Osteocyte (in vitro differentiated cells): ENCODE measurements at regions not wholly inside any gene's neighbourhood (a gene's known extent, or its start where the extent isn't known, plus 50 kb on each side); places are given as distances from the start of the nearest gene placed in this dataset.
"Not testable (repeated sequence)": the region's sequence is repeated elsewhere in the genome, so short reads cannot be mapped to it uniquely, and the experiment has no call there.

Source experiments
- DNase-seq: peaks from one replicate; pipeline ENCODE4 v3.0.0; 2021; ENCODE audit warnings: mixed read lengths; ENCODE audit not compliant: unreplicated experiment; ENCODE audit errors: extremely low spot score
- H3K27ac Mint-ChIP-seq: one replicate; pipeline ENCODE4 v1.8.0; 2021; ENCODE audit warnings: mild to moderate bottlenecking, mixed read lengths; ENCODE audit not compliant: unreplicated experiment
- H3K27me3 Mint-ChIP-seq: one replicate; pipeline ENCODE4 v1.8.0; 2021; ENCODE audit warnings: mixed read lengths; ENCODE audit not compliant: unreplicated experiment
- H3K36me3 Mint-ChIP-seq: one replicate; pipeline ENCODE4 v1.8.0; 2021; ENCODE audit warnings: mixed read lengths; ENCODE audit not compliant: unreplicated experiment
- H3K4me1 Mint-ChIP-seq: one replicate; pipeline ENCODE4 v1.8.0; 2021; ENCODE audit warnings: mixed read lengths; ENCODE audit not compliant: unreplicated experiment
- H3K4me3 Mint-ChIP-seq: one replicate; pipeline ENCODE4 v1.8.0; 2021; ENCODE audit warnings: mild to moderate bottlenecking, moderate library complexity, mixed read lengths; ENCODE audit not compliant: unreplicated experiment
- H3K9me3 Mint-ChIP-seq: one replicate; pipeline ENCODE4 v1.8.0; 2021; ENCODE audit warnings: mixed read lengths; ENCODE audit not compliant: unreplicated experiment
- TF ChIP-seq, protein P1 (sequence below): fragments of 200-600 bp; sonication (generic); IDR thresholded peaks from 2 replicates; pipeline ENCODE4 v1.5.0; 2021; ENCODE audit warnings: antibody characterized with exemption, mild to moderate bottlenecking, moderate library complexity

DNA sequence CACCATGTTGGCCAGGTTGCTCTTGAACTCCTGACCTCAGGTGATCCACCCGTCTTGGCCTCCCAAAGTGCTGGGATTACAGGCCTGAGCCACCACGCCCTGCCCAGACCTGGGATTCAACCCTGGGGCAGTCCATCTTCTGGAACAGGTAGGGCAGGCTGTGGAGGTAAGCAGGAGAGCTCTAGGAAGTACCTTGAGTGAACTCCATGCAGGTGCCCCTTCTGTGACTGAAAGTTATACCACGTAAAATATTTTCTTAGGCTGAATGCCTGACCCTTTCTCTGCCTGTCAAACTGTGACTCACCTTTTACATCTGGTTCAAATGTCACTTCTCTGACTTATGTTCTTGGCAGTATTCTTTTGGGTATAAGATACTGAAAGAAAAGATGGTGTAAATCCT, 86.7 kb upstream of the ELAC2 start:
- peaks cover 2% of the 10 kb centered on the region for H3K27me3 Mint-ChIP-seq
- no peak overlapping the region for H3K4me3 Mint-ChIP-seq

DNA sequence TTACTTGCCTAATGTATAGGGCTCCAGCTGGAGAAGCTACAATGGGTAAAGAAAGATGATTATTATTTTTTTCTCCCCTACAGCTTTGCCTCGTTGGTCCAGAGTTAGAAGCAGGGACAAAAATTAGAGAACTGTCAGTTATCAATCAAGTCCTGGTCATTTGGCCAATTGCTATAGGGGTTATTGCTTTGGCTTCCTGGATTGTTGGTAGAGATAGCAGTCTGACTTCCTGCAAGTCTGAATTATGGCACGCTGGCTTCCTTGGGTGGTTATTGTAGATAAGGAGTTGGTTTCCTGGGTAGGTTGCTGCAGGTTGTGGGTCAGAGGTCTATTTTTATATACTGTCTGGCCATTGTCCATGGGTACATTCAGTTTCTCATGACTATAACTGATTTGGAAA, 84.7 kb upstream of the ELAC2 start:
- Mint-ChIP-seq H3K9me3 (no peaks in the 10 kb centered on the region), H3K4me3 (no peak overlapping the region), H3K27ac (no peak overlapping the region), H3K27me3 (peaks cover 2% of the 10 kb centered on the region), H3K36me3 (no peaks in the 10 kb centered on the region), H3K4me1 (no peaks in the 10 kb centered on the region)
- DNase-seq: no peak
- TF ChIP-seq, protein P1, sequence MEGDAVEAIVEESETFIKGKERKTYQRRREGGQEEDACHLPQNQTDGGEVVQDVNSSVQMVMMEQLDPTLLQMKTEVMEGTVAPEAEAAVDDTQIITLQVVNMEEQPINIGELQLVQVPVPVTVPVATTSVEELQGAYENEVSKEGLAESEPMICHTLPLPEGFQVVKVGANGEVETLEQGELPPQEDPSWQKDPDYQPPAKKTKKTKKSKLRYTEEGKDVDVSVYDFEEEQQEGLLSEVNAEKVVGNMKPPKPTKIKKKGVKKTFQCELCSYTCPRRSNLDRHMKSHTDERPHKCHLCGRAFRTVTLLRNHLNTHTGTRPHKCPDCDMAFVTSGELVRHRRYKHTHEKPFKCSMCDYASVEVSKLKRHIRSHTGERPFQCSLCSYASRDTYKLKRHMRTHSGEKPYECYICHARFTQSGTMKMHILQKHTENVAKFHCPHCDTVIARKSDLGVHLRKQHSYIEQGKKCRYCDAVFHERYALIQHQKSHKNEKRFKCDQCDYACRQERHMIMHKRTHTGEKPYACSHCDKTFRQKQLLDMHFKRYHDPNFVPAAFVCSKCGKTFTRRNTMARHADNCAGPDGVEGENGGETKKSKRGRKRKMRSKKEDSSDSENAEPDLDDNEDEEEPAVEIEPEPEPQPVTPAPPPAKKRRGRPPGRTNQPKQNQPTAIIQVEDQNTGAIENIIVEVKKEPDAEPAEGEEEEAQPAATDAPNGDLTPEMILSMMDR: no peak

More for the DNA sequence above, 86.7 kb upstream of the ELAC2 start:
- H3K9me3 Mint-ChIP-seq: no peaks in the 10 kb centered on the region
- H3K27ac Mint-ChIP-seq: no peak overlapping the region
- H3K36me3 Mint-ChIP-seq: no peaks in the 10 kb centered on the region
- TF ChIP-seq, protein P1: no peak
- DNase-seq: no peak
- no peaks in the 10 kb centered on the region for H3K4me1 Mint-ChIP-seq

DNA sequence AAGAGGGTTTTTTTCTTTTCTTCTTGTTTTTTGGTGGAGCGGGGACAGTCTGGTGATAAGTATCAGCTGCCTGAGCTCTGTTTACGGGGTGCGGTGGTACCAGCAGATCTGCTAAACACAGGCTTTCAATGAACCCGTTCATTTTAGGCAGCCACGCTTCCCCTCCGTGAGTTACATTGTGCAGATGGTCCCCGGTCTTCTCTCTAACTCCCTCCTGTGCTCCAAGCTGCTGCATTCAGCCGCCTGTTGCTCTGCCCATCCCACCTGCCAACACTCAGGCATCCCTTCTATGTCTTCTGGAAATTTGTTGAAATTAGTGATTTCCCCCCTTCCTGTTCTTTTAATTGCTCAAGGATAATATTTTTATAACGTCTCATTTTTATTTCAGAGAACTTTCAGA, 82.1 kb upstream of the ELAC2 start:
- no peaks in the 10 kb centered on the region for H3K36me3 Mint-ChIP-seq
- no peaks in the 10 kb centered on the region for H3K4me1 Mint-ChIP-seq
- no peak overlapping the region for H3K27ac Mint-ChIP-seq
- no peak overlapping the region for H3K4me3 Mint-ChIP-seq
- H3K27me3 Mint-ChIP-seq: peaks cover 8% of the 10 kb centered on the region
- TF ChIP-seq, protein P1: no peak
- DNase-seq: no peak
- H3K9me3 Mint-ChIP-seq: no peaks in the 10 kb centered on the region

DNA sequence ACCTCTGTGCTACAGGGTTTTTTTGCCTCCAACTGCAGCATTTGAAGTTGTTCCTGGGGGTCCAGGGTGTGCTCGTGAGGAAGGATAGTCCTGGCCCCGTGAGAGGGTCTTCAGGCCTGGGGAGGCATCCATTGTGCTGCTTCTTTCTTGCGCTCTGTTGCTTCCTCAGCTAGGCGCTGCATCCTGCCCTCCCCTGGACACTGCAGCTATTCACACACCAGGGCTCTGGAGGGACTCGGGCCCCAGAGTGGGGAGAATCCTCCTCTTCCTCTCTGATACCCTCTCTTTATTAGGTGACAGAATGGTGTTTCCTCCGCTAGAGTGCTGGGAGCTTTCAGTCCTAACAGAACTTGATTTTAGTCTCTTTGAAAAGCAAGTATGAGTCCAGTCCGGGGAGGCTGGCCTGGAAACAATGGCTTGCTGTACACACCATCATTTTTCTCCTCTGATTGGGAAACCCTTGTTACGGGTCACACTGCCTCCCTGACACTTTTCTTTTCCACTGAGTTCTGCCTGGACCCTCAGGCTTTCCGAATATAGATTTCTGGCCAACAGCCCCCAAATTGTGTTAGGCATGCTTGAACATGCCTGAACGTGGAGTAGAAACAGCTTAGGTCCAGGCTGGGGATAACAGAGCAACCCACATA, 81.4 kb upstream of the ELAC2 start:
- TF ChIP-seq, protein P1: no peak
- no peaks in the 10 kb centered on the region for H3K4me1 Mint-ChIP-seq
- no peak overlapping the region for H3K4me3 Mint-ChIP-seq
- H3K27me3 Mint-ChIP-seq: peaks cover 8% of the 10 kb centered on the region
- DNase-seq: no peak
- H3K36me3 Mint-ChIP-seq: no peaks in the 10 kb centered on the region
- no peaks in the 10 kb centered on the region for H3K9me3 Mint-ChIP-seq
- H3K27ac Mint-ChIP-seq: no peak overlapping the region

DNA sequence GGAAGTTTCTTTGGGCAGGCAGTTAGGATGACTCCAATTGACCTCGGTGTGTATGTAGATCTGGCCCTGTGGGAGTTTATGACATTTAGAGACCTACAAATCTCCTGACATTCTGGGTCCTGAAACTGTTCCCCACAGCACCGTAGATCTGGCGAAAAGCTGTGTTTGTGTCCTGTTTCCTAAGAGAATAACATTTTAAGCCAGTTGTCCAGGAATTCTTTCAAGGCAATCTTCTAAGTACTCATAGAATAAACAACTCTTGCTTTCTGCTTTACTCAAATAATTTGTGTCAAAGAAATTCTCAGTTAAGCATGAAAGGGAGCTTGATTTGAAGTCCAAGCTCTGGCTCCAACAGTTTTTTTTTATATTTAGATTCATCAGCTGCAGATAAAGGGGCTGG, 78.5 kb upstream of the ELAC2 start:
- H3K4me3 Mint-ChIP-seq: no peak overlapping the region
- no peaks in the 10 kb centered on the region for H3K36me3 Mint-ChIP-seq
- no peaks in the 10 kb centered on the region for H3K9me3 Mint-ChIP-seq
- H3K4me1 Mint-ChIP-seq: no peaks in the 10 kb centered on the region
- no peak overlapping the region for H3K27ac Mint-ChIP-seq
- DNase-seq: no peak
- H3K27me3 Mint-ChIP-seq: peaks cover 19% of the 10 kb centered on the region
- TF ChIP-seq, protein P1: no peak

DNA sequence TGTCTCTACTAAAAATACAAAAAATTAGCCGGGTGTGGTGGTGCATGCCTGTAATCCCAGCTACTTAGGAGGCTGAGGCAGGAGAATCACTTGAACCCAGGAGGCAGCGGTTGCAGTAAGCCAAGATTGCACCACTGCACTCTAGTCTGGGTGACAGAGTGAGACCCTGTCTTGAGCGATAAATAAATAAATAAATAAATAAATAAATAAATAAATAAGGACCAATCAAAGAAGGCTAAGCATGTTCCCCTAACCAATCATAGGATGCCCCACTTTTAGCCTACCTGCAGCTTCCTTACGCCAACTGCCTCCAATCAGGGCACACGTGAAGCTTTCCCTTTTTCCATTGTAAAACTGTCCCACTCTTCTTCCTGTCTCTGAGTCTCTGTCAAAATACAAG, 74.2 kb upstream of the ELAC2 start:
- not testable (repeated sequence) for H3K4me3 Mint-ChIP-seq, H3K27ac Mint-ChIP-seq, DNase-seq, H3K9me3 Mint-ChIP-seq, H3K36me3 Mint-ChIP-seq, H3K4me1 Mint-ChIP-seq
- H3K27me3 Mint-ChIP-seq: peaks cover 17% of the 10 kb centered on the region
